ENCODE measurements at regions not wholly inside any gene's neighbourhood (a gene's known extent, or its start where the extent isn't known, plus 50 kb on each side); places are given as distances from the start of the nearest gene placed in this dataset.
A peak's percentile ranks its signal among the peaks of the same experiment; 100 is the strongest.

- Histone ChIP-seq H3K4me3 (ENCODE audit: low read length in 3 of 3) (no peak overlapping the region), H3K9me3 (ENCODE audit: control insufficient read depth in 3 of 3, low read length in 3 of 3) (no peaks in the 10 kb centered on the region), H3K27me3 (ENCODE audit: control insufficient read depth in 3 of 3, insufficient read depth in 3 of 3, low read length in 3 of 3) (no peaks in the 10 kb centered on the region), H3K9ac (ENCODE audit: low read depth in 1 of 3, low read length in 3 of 3) (no peak overlapping the region), H3K36me3 (ENCODE audit: control insufficient read depth in 3 of 3, insufficient read depth in 3 of 3, low read length in 3 of 3) (no peaks in the 10 kb centered on the region), H3K27ac (ENCODE audit: low read depth, low read length) (no peak overlapping the region), H3K4me1 (ENCODE audit: control insufficient read depth in 3 of 3, insufficient read depth in 3 of 3, low read length in 3 of 3) (peaks cover 18 to 27% (median 21%) of the 10 kb centered on the region in 3 donors)
Measured at GRCh38 chr13:44176173-44176572, 197.5 kb upstream of the SERP2 start.

GRCh38 chr13:44180876-44181536 is 192.6 kb upstream of the SERP2 start:
- peak overlapping the region; percentile 36 for H3K27ac ChIP-seq (ENCODE audit: low read depth, low read length)
- no peaks in the 10 kb centered on the region for H3K27me3 ChIP-seq (ENCODE audit: control insufficient read depth in 3 of 3, insufficient read depth in 3 of 3, low read length in 3 of 3)
- no peaks in the 10 kb centered on the region for H3K36me3 ChIP-seq (ENCODE audit: control insufficient read depth in 3 of 3, insufficient read depth in 3 of 3, low read length in 3 of 3)
- H3K9ac ChIP-seq (ENCODE audit: low read depth in 1 of 3, low read length in 3 of 3): peak overlapping the region in 1 of 3 donors; percentile 40
- H3K4me1 ChIP-seq (ENCODE audit: control insufficient read depth in 3 of 3, insufficient read depth in 3 of 3, low read length in 3 of 3): peaks cover 6 to 11% (median 7%) of the 10 kb centered on the region in 3 donors
- H3K4me3 ChIP-seq (ENCODE audit: low read length in 3 of 3): no peak overlapping the region
- no peaks in the 10 kb centered on the region for H3K9me3 ChIP-seq (ENCODE audit: control insufficient read depth in 3 of 3, low read length in 3 of 3)

GRCh38 chr13:44181931-44182330 is 191.7 kb upstream of the SERP2 start:
- Histone ChIP-seq H3K4me3 (ENCODE audit: low read length in 3 of 3) (no peak overlapping the region), H3K27ac (ENCODE audit: low read depth, low read length) (no peak overlapping the region)

GRCh38 chr13:44184740-44185139 is 188.9 kb upstream of the SERP2 start:
- no peaks in the 10 kb centered on the region for H3K27me3 ChIP-seq (ENCODE audit: control insufficient read depth in 3 of 3, insufficient read depth in 3 of 3, low read length in 3 of 3)

More at GRCh38 chr13:44181931-44182330, 191.7 kb upstream of the SERP2 start:
- Histone ChIP-seq H3K4me1 (ENCODE audit: control insufficient read depth in 3 of 3, insufficient read depth in 3 of 3, low read length in 3 of 3) (peaks cover 6 to 11% (median 7%) of the 10 kb centered on the region in 3 donors), H3K36me3 (ENCODE audit: control insufficient read depth in 3 of 3, insufficient read depth in 3 of 3, low read length in 3 of 3) (no peaks in the 10 kb centered on the region), H3K27me3 (ENCODE audit: control insufficient read depth in 3 of 3, insufficient read depth in 3 of 3, low read length in 3 of 3) (no peaks in the 10 kb centered on the region), H3K9ac (ENCODE audit: low read depth in 1 of 3, low read length in 3 of 3) (no peak overlapping the region), H3K9me3 (ENCODE audit: control insufficient read depth in 3 of 3, low read length in 3 of 3) (no peaks in the 10 kb centered on the region)

GRCh38 chr13:44188257-44188656 is 185.4 kb upstream of the SERP2 start:
- Histone ChIP-seq H3K27me3 (ENCODE audit: control insufficient read depth in 3 of 3, insufficient read depth in 3 of 3, low read length in 3 of 3) (no peaks in the 10 kb centered on the region), H3K27ac (ENCODE audit: low read depth, low read length) (no peak overlapping the region), H3K9ac (ENCODE audit: low read depth in 1 of 3, low read length in 3 of 3) (no peak overlapping the region), H3K4me1 (ENCODE audit: control insufficient read depth in 3 of 3, insufficient read depth in 3 of 3, low read length in 3 of 3) (peaks cover 0 to 8% (median 4%) of the 10 kb centered on the region in 3 donors), H3K9me3 (ENCODE audit: control insufficient read depth in 3 of 3, low read length in 3 of 3) (no peaks in the 10 kb centered on the region), H3K4me3 (ENCODE audit: low read length in 3 of 3) (no peak overlapping the region), H3K36me3 (ENCODE audit: control insufficient read depth in 3 of 3, insufficient read depth in 3 of 3, low read length in 3 of 3) (no peaks in the 10 kb centered on the region)

More at GRCh38 chr13:44184740-44185139, 188.9 kb upstream of the SERP2 start:
- H3K4me1 ChIP-seq (ENCODE audit: control insufficient read depth in 3 of 3, insufficient read depth in 3 of 3, low read length in 3 of 3): peaks cover 6 to 11% (median 7%) of the 10 kb centered on the region in 3 donors
- no peaks in the 10 kb centered on the region for H3K36me3 ChIP-seq (ENCODE audit: control insufficient read depth in 3 of 3, insufficient read depth in 3 of 3, low read length in 3 of 3)
- no peak overlapping the region for H3K9ac ChIP-seq (ENCODE audit: low read depth in 1 of 3, low read length in 3 of 3)
- H3K27ac ChIP-seq (ENCODE audit: low read depth, low read length): no peak overlapping the region
- no peaks in the 10 kb centered on the region for H3K9me3 ChIP-seq (ENCODE audit: control insufficient read depth in 3 of 3, low read length in 3 of 3)
- H3K4me3 ChIP-seq (ENCODE audit: low read length in 3 of 3): no peak overlapping the region

GRCh38 chr13:44189085-44189484 is 184.5 kb upstream of the SERP2 start:
- Histone ChIP-seq H3K9me3 (ENCODE audit: control insufficient read depth in 3 of 3, low read length in 3 of 3) (no peaks in the 10 kb centered on the region), H3K4me1 (ENCODE audit: control insufficient read depth in 3 of 3, insufficient read depth in 3 of 3, low read length in 3 of 3) (peaks cover 0 to 8% (median 4%) of the 10 kb centered on the region in 3 donors), H3K27ac (ENCODE audit: low read depth, low read length) (no peak overlapping the region), H3K27me3 (ENCODE audit: control insufficient read depth in 3 of 3, insufficient read depth in 3 of 3, low read length in 3 of 3) (no peaks in the 10 kb centered on the region), H3K9ac (ENCODE audit: low read depth in 1 of 3, low read length in 3 of 3) (no peak overlapping the region), H3K36me3 (ENCODE audit: control insufficient read depth in 3 of 3, insufficient read depth in 3 of 3, low read length in 3 of 3) (no peaks in the 10 kb centered on the region), H3K4me3 (ENCODE audit: low read length in 3 of 3) (no peak overlapping the region)

GRCh38 chr13:44191103-44191502 is 182.5 kb upstream of the SERP2 start:
- Histone ChIP-seq H3K9me3 (ENCODE audit: control insufficient read depth in 3 of 3, low read length in 3 of 3) (no peaks in the 10 kb centered on the region), H3K27me3 (ENCODE audit: control insufficient read depth in 3 of 3, insufficient read depth in 3 of 3, low read length in 3 of 3) (no peaks in the 10 kb centered on the region), H3K9ac (ENCODE audit: low read depth in 1 of 3, low read length in 3 of 3) (peak overlapping the region in 2 of 3 donors; percentile 18 to 45), H3K4me1 (ENCODE audit: control insufficient read depth in 3 of 3, insufficient read depth in 3 of 3, low read length in 3 of 3) (peaks cover 0 to 8% (median 4%) of the 10 kb centered on the region in 3 donors), H3K27ac (ENCODE audit: low read depth, low read length) (no peak overlapping the region), H3K36me3 (ENCODE audit: control insufficient read depth in 3 of 3, insufficient read depth in 3 of 3, low read length in 3 of 3) (no peaks in the 10 kb centered on the region), H3K4me3 (ENCODE audit: low read length in 3 of 3) (peak overlapping the region in 2 of 3 donors; percentile 29 to 64)

- Histone ChIP-seq H3K4me3 (ENCODE audit: low read length in 3 of 3) (peak overlapping the region in 2 of 3 donors; percentile 29 to 64), H3K9me3 (ENCODE audit: control insufficient read depth in 3 of 3, low read length in 3 of 3) (no peaks in the 10 kb centered on the region), H3K27ac (ENCODE audit: low read depth, low read length) (no peak overlapping the region), H3K27me3 (ENCODE audit: control insufficient read depth in 3 of 3, insufficient read depth in 3 of 3, low read length in 3 of 3) (no peaks in the 10 kb centered on the region), H3K4me1 (ENCODE audit: control insufficient read depth in 3 of 3, insufficient read depth in 3 of 3, low read length in 3 of 3) (peaks cover 0 to 8% (median 4%) of the 10 kb centered on the region in 3 donors), H3K36me3 (ENCODE audit: control insufficient read depth in 3 of 3, insufficient read depth in 3 of 3, low read length in 3 of 3) (no peaks in the 10 kb centered on the region), H3K9ac (ENCODE audit: low read depth in 1 of 3, low read length in 3 of 3) (peak overlapping the region in 2 of 3 donors; percentile 18 to 45)
Measured at GRCh38 chr13:44191504-44192171, 182.0 kb upstream of the SERP2 start.

GRCh38 chr13:44193731-44194130 is 179.9 kb upstream of the SERP2 start:
- Histone ChIP-seq H3K9me3 (ENCODE audit: control insufficient read depth in 3 of 3, low read length in 3 of 3) (no peaks in the 10 kb centered on the region), H3K4me1 (ENCODE audit: control insufficient read depth in 3 of 3, insufficient read depth in 3 of 3, low read length in 3 of 3) (peaks cover 7 to 18% (median 13%) of the 10 kb centered on the region in 3 donors), H3K36me3 (ENCODE audit: control insufficient read depth in 3 of 3, insufficient read depth in 3 of 3, low read length in 3 of 3) (no peaks in the 10 kb centered on the region), H3K4me3 (ENCODE audit: low read length in 3 of 3) (no peak overlapping the region), H3K9ac (ENCODE audit: low read depth in 1 of 3, low read length in 3 of 3) (no peak overlapping the region), H3K27ac (ENCODE audit: low read depth, low read length) (no peak overlapping the region), H3K27me3 (ENCODE audit: control insufficient read depth in 3 of 3, insufficient read depth in 3 of 3, low read length in 3 of 3) (no peaks in the 10 kb centered on the region)

- no peak overlapping the region for H3K4me3 ChIP-seq (ENCODE audit: low read length in 3 of 3)
- no peaks in the 10 kb centered on the region for H3K9me3 ChIP-seq (ENCODE audit: control insufficient read depth in 3 of 3, low read length in 3 of 3)
- no peaks in the 10 kb centered on the region for H3K36me3 ChIP-seq (ENCODE audit: control insufficient read depth in 3 of 3, insufficient read depth in 3 of 3, low read length in 3 of 3)
- no peaks in the 10 kb centered on the region for H3K27me3 ChIP-seq (ENCODE audit: control insufficient read depth in 3 of 3, insufficient read depth in 3 of 3, low read length in 3 of 3)
- no peak overlapping the region for H3K9ac ChIP-seq (ENCODE audit: low read depth in 1 of 3, low read length in 3 of 3)
- H3K4me1 ChIP-seq (ENCODE audit: control insufficient read depth in 3 of 3, insufficient read depth in 3 of 3, low read length in 3 of 3): peaks cover 18 to 32% (median 20%) of the 10 kb centered on the region in 3 donors
- H3K27ac ChIP-seq (ENCODE audit: low read depth, low read length): no peak overlapping the region
Measured at GRCh38 chr13:44195245-44195644, 178.4 kb upstream of the SERP2 start.
